ENCODE measurements at regions not wholly inside any gene's neighbourhood (a gene's known extent, or its start where the extent isn't known, plus 50 kb on each side); places are given as distances from the start of the nearest gene placed in this dataset.

DNA sequence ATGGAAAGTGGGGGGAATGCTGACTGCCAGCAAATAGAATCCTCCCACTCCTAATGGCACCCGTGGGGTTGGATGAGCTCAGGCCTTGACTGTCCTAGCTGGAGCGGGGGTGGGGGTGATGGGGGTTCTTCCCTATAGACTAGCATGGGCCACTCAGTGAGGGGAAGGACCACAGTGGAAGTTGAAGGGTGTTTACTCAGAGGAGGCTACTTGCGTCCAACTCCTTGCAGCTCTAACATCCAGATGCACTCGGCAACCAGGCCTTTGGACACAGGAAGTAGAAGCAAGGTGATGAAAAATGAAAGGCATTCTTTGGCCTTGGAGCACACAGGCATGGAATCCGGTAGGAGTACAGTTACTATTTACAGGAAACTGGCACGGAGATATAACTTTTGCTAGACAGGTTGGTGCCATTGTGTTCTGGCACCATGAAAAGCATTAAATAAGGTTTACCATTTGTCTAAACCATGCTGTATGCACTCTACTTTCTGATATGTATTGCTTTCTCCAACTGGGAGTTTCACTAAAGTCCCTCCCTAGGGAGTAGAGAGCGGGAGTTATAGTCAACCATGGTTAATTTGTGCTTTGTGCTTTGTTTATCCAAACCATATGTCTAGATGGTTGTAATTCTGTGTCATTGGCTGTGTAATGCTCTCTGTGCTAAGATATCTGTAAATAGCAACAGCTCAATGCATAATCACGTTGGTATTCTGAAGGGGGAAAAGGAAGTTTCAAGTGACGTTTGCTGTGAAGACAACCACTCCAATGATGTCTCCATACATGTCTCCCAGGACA lies 125.3 kb downstream of the TSHZ3 start:
- Mint-ChIP-seq H3K36me3 (ENCODE audit: low read depth) (no peaks in the 10 kb centered on the region), H3K4me3 (no peak overlapping the region), H3K27ac (no peak overlapping the region), H3K4me1 (peaks cover 17% of the 10 kb centered on the region), H3K9me3 (peaks cover 6% of the 10 kb centered on the region), H3K27me3 (ENCODE audit: low read depth, poor library complexity) (peaks cover 16% of the 10 kb centered on the region)
- DNase-seq = no peak
- TF ChIP-seq, protein P1, sequence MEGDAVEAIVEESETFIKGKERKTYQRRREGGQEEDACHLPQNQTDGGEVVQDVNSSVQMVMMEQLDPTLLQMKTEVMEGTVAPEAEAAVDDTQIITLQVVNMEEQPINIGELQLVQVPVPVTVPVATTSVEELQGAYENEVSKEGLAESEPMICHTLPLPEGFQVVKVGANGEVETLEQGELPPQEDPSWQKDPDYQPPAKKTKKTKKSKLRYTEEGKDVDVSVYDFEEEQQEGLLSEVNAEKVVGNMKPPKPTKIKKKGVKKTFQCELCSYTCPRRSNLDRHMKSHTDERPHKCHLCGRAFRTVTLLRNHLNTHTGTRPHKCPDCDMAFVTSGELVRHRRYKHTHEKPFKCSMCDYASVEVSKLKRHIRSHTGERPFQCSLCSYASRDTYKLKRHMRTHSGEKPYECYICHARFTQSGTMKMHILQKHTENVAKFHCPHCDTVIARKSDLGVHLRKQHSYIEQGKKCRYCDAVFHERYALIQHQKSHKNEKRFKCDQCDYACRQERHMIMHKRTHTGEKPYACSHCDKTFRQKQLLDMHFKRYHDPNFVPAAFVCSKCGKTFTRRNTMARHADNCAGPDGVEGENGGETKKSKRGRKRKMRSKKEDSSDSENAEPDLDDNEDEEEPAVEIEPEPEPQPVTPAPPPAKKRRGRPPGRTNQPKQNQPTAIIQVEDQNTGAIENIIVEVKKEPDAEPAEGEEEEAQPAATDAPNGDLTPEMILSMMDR (IDR thresholded peaks at IDR 0.05) = no peak

DNA sequence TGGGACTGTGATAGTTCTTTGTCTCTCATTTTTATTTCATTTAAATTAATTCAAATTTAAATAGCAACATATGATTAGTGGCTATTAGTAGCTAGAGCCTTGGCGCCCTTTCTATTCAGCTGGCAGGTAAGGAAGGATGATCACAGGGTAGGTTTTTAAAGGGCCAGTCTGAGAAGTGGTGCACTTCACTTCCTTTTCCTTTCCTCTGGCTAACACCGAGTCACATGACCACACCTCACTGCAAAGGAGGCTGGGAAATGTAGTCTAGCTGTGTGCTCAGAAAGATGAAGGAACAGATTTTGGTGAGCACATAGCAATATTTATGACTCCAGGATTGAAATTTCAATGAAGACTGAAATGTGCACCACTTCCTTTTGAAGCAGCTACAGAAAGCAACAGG lies 128.7 kb downstream of the TSHZ3 start:
- Mint-ChIP-seq H3K27me3 (ENCODE audit: low read depth, poor library complexity) (peaks cover 7% of the 10 kb centered on the region), H3K4me1 (peaks cover 16% of the 10 kb centered on the region), H3K9me3 (peaks cover 6% of the 10 kb centered on the region), H3K36me3 (ENCODE audit: low read depth) (no peaks in the 10 kb centered on the region), H3K27ac (no peak overlapping the region), H3K4me3 (no peak overlapping the region)
- TF ChIP-seq, protein P1 (IDR thresholded peaks at IDR 0.05) = no peak
- DNase-seq = no peak

DNA sequence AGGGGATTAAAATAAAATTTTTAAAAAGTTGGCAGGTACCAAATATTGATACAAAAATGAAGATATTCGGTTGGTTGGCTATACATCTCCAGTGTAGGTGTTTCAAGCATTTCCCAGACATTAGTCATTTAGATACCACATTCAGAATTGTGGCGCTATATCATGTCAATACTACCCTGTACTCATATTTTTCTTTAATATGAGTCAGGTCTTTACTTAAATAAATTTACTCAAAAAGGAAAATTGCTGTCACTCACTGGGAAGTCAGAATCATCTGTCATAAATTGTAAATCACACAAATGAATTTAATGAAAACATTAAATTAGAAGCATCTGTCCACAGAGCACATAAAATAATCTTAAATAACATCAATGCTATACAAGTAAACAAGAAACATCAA lies 134.2 kb downstream of the TSHZ3 start:
- no peak overlapping the region for H3K4me3 Mint-ChIP-seq
- peaks cover 4% of the 10 kb centered on the region for H3K27me3 Mint-ChIP-seq (ENCODE audit: low read depth, poor library complexity)
- H3K27ac Mint-ChIP-seq = no peak overlapping the region
- no peaks in the 10 kb centered on the region for H3K36me3 Mint-ChIP-seq (ENCODE audit: low read depth)
- no peak for DNase-seq
- TF ChIP-seq, protein P1 (IDR thresholded peaks at IDR 0.05) = no peak
- peaks cover 4% of the 10 kb centered on the region for H3K4me1 Mint-ChIP-seq
- H3K9me3 Mint-ChIP-seq = peaks cover 6% of the 10 kb centered on the region

DNA sequence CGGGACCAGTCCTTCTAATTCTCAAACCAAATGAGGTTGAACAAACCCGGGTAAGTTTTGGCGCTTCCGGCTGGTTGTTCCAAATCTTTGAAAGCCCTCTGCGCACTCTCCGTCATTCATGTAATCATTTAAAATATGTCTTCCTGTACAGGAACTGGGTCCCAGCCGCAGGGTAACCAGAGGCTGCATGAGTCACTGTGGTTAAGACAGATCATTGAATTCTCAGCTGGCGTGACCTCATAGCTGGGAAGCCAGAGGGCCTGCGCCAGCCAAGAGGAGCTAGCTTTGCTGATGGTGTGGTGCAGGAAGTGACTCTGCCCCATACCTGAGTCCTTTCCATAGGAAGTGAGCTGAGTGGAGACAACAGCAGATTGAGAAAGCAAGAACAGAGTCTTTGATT lies 135.2 kb downstream of the TSHZ3 start:
- DNase-seq = no peak
- Mint-ChIP-seq H3K27ac (no peak overlapping the region), H3K4me1 (peaks cover 4% of the 10 kb centered on the region), H3K4me3 (no peak overlapping the region), H3K36me3 (ENCODE audit: low read depth) (no peaks in the 10 kb centered on the region), H3K27me3 (ENCODE audit: low read depth, poor library complexity) (peaks cover 4% of the 10 kb centered on the region), H3K9me3 (peaks cover 4% of the 10 kb centered on the region)
- TF ChIP-seq, protein P1 (IDR thresholded peaks at IDR 0.05) = no peak

DNA sequence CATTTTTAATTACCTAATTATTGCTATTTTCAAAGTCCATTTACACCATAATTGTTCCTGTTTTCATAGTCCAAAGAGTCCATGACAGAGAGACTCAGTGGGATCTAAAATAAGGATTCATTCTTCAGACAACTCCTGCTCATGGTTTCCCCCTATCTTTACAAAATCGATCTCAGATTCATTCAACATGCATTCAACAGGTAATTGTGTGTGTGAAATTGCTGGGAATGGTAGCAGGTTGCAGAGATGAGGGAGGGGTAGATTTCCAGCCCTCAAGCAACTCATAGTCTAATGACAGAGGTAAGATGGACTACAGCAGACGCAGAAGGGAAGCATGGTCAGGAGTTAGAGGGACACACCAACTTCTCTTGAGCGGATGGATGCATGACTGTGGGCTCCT lies 138.1 kb downstream of the TSHZ3 start:
- no peaks in the 10 kb centered on the region for H3K36me3 Mint-ChIP-seq (ENCODE audit: low read depth)
- H3K27me3 Mint-ChIP-seq (ENCODE audit: low read depth, poor library complexity) = peaks cover 8% of the 10 kb centered on the region
- TF ChIP-seq, protein P1 (IDR thresholded peaks at IDR 0.05) = no peak
- H3K9me3 Mint-ChIP-seq = peaks cover 4% of the 10 kb centered on the region
- no peak overlapping the region for H3K27ac Mint-ChIP-seq
- no peaks in the 10 kb centered on the region for H3K4me1 Mint-ChIP-seq
- no peak for DNase-seq
- H3K4me3 Mint-ChIP-seq = no peak overlapping the region

Data from nephron progenitor cell (in vitro differentiated cells).